Astrocyte (in vitro differentiated cells and primary cell): ENCODE measurements at regions not wholly inside any gene's neighbourhood (a gene's known extent, or its start where the extent isn't known, plus 50 kb on each side); places are given as distances from the start of the nearest gene placed in this dataset.

ENCODE experiments used
- DNase-seq: peaks from one replicate; pipeline ENCODE4 v3.0.0-alpha.2; 2010; ENCODE audit warnings: low read depth
- FAIRE-seq: peaks from 2 replicates; lab custom pipeline; 2011; peaks lifted over from hg19 to GRCh38; lab: Jason Lieb, UNC
- H2AFZ ChIP-seq: 2 replicates; pipeline ENCODE4 v1.6.0; 2012; ENCODE audit warnings: low read depth, low read length, inconsistent platforms
- H3K27ac ChIP-seq: 2 replicates; pipeline ENCODE4 v1.5.1; 2011; ENCODE audit warnings: low read depth, low read length, inconsistent platforms
- H3K27me3 ChIP-seq: 2 replicates; pipeline ENCODE4 v1.6.0; 2011; ENCODE audit warnings: low read length, inconsistent platforms; ENCODE audit not compliant: insufficient read depth
- H3K36me3 ChIP-seq: 2 replicates; pipeline ENCODE4 v1.5.1; 2011; ENCODE audit warnings: low read length, inconsistent platforms; ENCODE audit not compliant: insufficient read depth
- H3K4me1 ChIP-seq: 2 replicates; pipeline ENCODE4 v1.5.1; 2011; ENCODE audit warnings: low read length, inconsistent platforms; ENCODE audit not compliant: insufficient read depth
- H3K4me2 ChIP-seq: 2 replicates; pipeline ENCODE4 v1.6.0; 2012; ENCODE audit warnings: low read length, inconsistent platforms
- H3K4me3 ChIP-seq: 2 replicates; pipeline ENCODE4 v1.5.1; 2011; ENCODE audit warnings: low read depth, mild to moderate bottlenecking, low read length, inconsistent platforms; ENCODE audit not compliant: insufficient read depth
- H3K79me2 ChIP-seq: 2 replicates; pipeline ENCODE4 v1.6.0; 2012; ENCODE audit warnings: mild to moderate bottlenecking, low read length, inconsistent platforms; ENCODE audit not compliant: insufficient read depth
- H3K9ac ChIP-seq: 2 replicates; pipeline ENCODE4 v1.6.0; 2012; ENCODE audit warnings: mild to moderate bottlenecking, low read length, inconsistent platforms
- H3K9me3 ChIP-seq: 2 replicates; pipeline ENCODE4 v1.5.1; 2012; ENCODE audit warnings: low read depth, mild to moderate bottlenecking, low read length, inconsistent platforms; ENCODE audit not compliant: insufficient read depth
- H4K20me1 ChIP-seq: 2 replicates; pipeline ENCODE4 v1.6.0; 2012; ENCODE audit warnings: low read length, inconsistent platforms; ENCODE audit not compliant: insufficient read depth
- H3K27ac Mint-ChIP-seq: one replicate; pipeline ENCODE4 v1.8.0; 2021; ENCODE audit warnings: mild to moderate bottlenecking, mixed read lengths; ENCODE audit not compliant: unreplicated experiment
- H3K27me3 Mint-ChIP-seq: one replicate; pipeline ENCODE4 v1.8.0; 2021; ENCODE audit warnings: low read depth, mixed read lengths; ENCODE audit not compliant: unreplicated experiment
- H3K36me3 Mint-ChIP-seq: one replicate; pipeline ENCODE4 v1.8.0; 2021; ENCODE audit warnings: low read depth, mixed read lengths; ENCODE audit not compliant: unreplicated experiment
- H3K4me1 Mint-ChIP-seq: one replicate; pipeline ENCODE4 v1.8.0; 2021; ENCODE audit warnings: low read depth, mixed read lengths; ENCODE audit not compliant: unreplicated experiment
- H3K4me3 Mint-ChIP-seq: one replicate; pipeline ENCODE4 v1.8.0; 2021; ENCODE audit warnings: mild to moderate bottlenecking, moderate library complexity, mixed read lengths; ENCODE audit not compliant: unreplicated experiment
- H3K9me3 Mint-ChIP-seq: one replicate; pipeline ENCODE4 v1.8.0; 2021; ENCODE audit warnings: mild to moderate bottlenecking, mixed read lengths; ENCODE audit not compliant: unreplicated experiment
- EZH2 ChIP-seq: IDR thresholded peaks from 2 replicates; pipeline ENCODE4 v1.6.1; 2012; ENCODE audit warnings: mild to moderate bottlenecking, low read length, inconsistent platforms; ENCODE audit not compliant: insufficient read depth
- TF ChIP-seq, protein P1 (sequence below): IDR thresholded peaks from 2 replicates; pipeline ENCODE4 v1.5.1; 2011; ENCODE audit warnings: low read depth, mild to moderate bottlenecking, inconsistent platforms, low read length, moderate library complexity; ENCODE audit not compliant: insufficient read depth

GRCh38 chr4:186017801-186018200 is 51.2 kb upstream of the TLR3 start:
- Histone ChIP-seq H4K20me1 (no peaks in the 10 kb centered on the region), H2AFZ (no peak overlapping the region), H3K36me3 (no peaks in the 10 kb centered on the region), H3K27ac (no peak overlapping the region), H3K9me3 (no peaks in the 10 kb centered on the region), H3K27me3 (peaks cover 2% of the 10 kb centered on the region), H3K4me2 (no peak overlapping the region), H3K9ac (no peak overlapping the region), H3K4me3 (no peak overlapping the region), H3K79me2 (no peaks in the 10 kb centered on the region), H3K4me1 (no peaks in the 10 kb centered on the region)
- FAIRE-seq (no peak), DNase-seq (no peak)
- peaks cover 9% of the 10 kb centered on the region for H3K9me3 Mint-ChIP-seq
- TF ChIP-seq, protein P1, sequence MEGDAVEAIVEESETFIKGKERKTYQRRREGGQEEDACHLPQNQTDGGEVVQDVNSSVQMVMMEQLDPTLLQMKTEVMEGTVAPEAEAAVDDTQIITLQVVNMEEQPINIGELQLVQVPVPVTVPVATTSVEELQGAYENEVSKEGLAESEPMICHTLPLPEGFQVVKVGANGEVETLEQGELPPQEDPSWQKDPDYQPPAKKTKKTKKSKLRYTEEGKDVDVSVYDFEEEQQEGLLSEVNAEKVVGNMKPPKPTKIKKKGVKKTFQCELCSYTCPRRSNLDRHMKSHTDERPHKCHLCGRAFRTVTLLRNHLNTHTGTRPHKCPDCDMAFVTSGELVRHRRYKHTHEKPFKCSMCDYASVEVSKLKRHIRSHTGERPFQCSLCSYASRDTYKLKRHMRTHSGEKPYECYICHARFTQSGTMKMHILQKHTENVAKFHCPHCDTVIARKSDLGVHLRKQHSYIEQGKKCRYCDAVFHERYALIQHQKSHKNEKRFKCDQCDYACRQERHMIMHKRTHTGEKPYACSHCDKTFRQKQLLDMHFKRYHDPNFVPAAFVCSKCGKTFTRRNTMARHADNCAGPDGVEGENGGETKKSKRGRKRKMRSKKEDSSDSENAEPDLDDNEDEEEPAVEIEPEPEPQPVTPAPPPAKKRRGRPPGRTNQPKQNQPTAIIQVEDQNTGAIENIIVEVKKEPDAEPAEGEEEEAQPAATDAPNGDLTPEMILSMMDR, result no peak
- no peak for TF ChIP-seq EZH2
- peaks cover 2% of the 10 kb centered on the region for H3K27me3 Mint-ChIP-seq
- H3K4me3 Mint-ChIP-seq, result no peak overlapping the region
- H3K27ac Mint-ChIP-seq, result no peak overlapping the region
- H3K36me3 Mint-ChIP-seq, result no peaks in the 10 kb centered on the region
- H3K4me1 Mint-ChIP-seq, result peaks cover 16% of the 10 kb centered on the region

DNA sequence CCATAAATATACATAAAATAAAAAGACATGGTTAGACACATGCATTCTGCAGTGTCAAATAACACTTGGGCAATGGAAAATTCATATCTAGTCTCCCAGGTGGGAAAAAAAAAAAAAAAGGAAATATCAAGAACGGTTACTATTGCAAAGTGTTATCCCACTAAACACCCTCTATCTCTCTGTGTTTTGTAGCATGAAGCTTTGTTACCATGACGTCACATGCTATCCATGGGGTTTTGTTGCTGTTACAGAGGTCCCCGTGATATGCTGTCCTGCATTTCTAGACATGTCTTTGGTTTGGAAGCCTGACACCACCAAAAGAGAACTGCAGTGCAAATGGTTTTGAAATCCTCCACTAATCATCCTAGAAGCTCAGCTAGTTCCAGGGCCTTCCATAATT is 50.7 kb upstream of the TLR3 start:
- DNase-seq (no peak), FAIRE-seq (no peak)

DNA sequence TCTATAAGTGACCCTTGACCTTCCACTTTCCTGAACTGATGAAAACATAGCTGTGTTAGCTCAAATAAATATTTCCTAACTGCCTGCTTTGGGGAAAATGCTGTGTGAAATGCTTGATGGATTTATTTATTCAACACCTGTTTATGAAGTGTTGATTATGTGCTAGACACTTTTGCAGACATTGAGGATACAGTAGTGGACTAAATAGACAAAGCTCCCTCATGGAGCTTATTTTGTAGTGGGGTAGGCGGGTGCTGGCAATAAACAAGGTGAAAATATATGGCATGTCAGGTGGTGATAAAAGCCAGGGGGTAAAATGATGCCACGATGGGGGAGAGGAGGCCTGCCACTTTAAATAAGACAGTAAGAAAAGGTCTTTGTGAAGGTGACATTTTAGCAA is 50.2 kb upstream of the TLR3 start:
- TF ChIP-seq, protein P1, result no peak
- TF ChIP-seq EZH2, result no peak
- no peak overlapping the region for H3K27ac ChIP-seq
- H3K27me3 Mint-ChIP-seq, result peaks cover 2% of the 10 kb centered on the region
- H3K4me2 ChIP-seq, result no peak overlapping the region
- H3K27ac Mint-ChIP-seq, result no peak overlapping the region
- no peak overlapping the region for H3K4me3 Mint-ChIP-seq
- DNase-seq (no peak), FAIRE-seq (no peak)
- no peak overlapping the region for H3K9ac ChIP-seq
- no peak overlapping the region for H2AFZ ChIP-seq
- no peak overlapping the region for H3K4me3 ChIP-seq
- no peaks in the 10 kb centered on the region for H4K20me1 ChIP-seq
- H3K36me3 Mint-ChIP-seq, result no peaks in the 10 kb centered on the region
- no peaks in the 10 kb centered on the region for H3K4me1 ChIP-seq
- peaks cover 9% of the 10 kb centered on the region for H3K9me3 Mint-ChIP-seq
- H3K36me3 ChIP-seq, result no peaks in the 10 kb centered on the region
- peaks cover 2% of the 10 kb centered on the region for H3K27me3 ChIP-seq
- H3K4me1 Mint-ChIP-seq, result peaks cover 16% of the 10 kb centered on the region
- no peaks in the 10 kb centered on the region for H3K9me3 ChIP-seq
- no peaks in the 10 kb centered on the region for H3K79me2 ChIP-seq

More for the DNA sequence above, 50.7 kb upstream of the TLR3 start:
- Histone ChIP-seq H3K4me1 (no peaks in the 10 kb centered on the region), H3K4me3 (no peak overlapping the region), H3K9ac (no peak overlapping the region), H3K79me2 (no peaks in the 10 kb centered on the region), H3K27me3 (peaks cover 2% of the 10 kb centered on the region), H4K20me1 (no peaks in the 10 kb centered on the region), H2AFZ (no peak overlapping the region), H3K27ac (no peak overlapping the region), H3K36me3 (no peaks in the 10 kb centered on the region), H3K9me3 (no peaks in the 10 kb centered on the region), H3K4me2 (no peak overlapping the region)
- Mint-ChIP-seq H3K27ac (no peak overlapping the region), H3K4me1 (peaks cover 16% of the 10 kb centered on the region), H3K4me3 (no peak overlapping the region), H3K36me3 (no peaks in the 10 kb centered on the region), H3K27me3 (peaks cover 2% of the 10 kb centered on the region), H3K9me3 (peaks cover 9% of the 10 kb centered on the region)
- TF ChIP-seq, protein P1, result no peak
- TF ChIP-seq EZH2, result no peak
